GM13977 (cell line): ENCODE measurements at regions not wholly inside any gene's neighbourhood (a gene's known extent, or its start where the extent isn't known, plus 50 kb on each side); places are given as distances from the start of the nearest gene placed in this dataset.

Source experiments
- DNase-seq: peaks from one replicate; pipeline ENCODE4 v3.0.0; 2012; ENCODE audit warnings: low spot score
- in situ Hi-C: fragments of 300-500 bp; cut with MboI; formaldehyde crosslinking; loops from one replicate; pipeline ENCODE4 v1.12.0; 2022; ENCODE audit warnings: low sequenced_read_pairs, low pct_unique_long_range_greater_than_20kb, mixed read lengths, inconsistent platforms; ENCODE audit not compliant: unreplicated experiment
- TF ChIP-seq, protein P1 (sequence below): IDR thresholded peaks from 2 replicates; pipeline ENCODE4 v1.5.1; 2012; ENCODE audit warnings: mild to moderate bottlenecking, control low read depth; ENCODE audit not compliant: insufficient read depth; ENCODE audit errors: extremely low read depth, missing control alignments

DNA sequence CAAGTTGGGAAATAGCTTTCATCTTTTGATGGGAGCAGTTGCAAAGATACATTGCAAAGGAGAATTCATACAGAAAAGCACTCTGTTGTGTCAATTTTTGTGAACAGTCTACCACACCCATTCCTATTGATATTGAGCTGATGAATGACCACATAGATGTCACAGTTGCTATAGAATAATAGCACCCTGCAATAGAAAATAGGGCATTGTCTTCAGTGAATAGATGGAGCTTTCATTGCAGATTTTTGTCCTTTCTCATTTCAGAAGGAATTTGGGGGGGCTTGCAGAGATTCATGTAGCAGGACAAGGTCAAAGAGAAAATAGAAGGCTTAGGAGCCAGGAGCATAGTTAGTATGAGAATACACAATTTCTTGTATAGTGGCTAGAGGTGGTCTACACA lies 237.9 kb downstream of the TMEM38B start:
- in situ Hi-C loops: no loop called here
- no peak for DNase-seq
- TF ChIP-seq, protein P1, sequence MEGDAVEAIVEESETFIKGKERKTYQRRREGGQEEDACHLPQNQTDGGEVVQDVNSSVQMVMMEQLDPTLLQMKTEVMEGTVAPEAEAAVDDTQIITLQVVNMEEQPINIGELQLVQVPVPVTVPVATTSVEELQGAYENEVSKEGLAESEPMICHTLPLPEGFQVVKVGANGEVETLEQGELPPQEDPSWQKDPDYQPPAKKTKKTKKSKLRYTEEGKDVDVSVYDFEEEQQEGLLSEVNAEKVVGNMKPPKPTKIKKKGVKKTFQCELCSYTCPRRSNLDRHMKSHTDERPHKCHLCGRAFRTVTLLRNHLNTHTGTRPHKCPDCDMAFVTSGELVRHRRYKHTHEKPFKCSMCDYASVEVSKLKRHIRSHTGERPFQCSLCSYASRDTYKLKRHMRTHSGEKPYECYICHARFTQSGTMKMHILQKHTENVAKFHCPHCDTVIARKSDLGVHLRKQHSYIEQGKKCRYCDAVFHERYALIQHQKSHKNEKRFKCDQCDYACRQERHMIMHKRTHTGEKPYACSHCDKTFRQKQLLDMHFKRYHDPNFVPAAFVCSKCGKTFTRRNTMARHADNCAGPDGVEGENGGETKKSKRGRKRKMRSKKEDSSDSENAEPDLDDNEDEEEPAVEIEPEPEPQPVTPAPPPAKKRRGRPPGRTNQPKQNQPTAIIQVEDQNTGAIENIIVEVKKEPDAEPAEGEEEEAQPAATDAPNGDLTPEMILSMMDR: no peak

DNA sequence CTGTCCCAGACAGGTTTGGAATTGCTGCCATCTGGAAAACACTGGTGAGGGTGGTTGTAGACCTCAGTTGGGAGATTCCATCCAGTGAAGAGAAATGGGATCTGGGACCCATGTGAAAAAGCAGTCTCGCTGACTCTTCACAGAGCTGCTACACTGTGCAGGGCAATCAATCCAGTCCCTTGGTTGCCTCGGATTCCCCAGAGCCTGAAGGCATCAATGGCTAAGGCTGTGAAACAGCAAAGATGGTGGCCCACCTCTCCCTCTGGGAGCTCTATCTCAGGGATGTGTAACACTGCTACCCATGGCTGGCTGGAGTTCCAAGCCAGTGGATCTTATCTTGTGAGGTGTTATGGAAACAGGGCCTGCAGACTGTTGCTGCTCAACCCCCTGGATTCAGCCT lies 256.1 kb downstream of the TMEM38B start:
- no peak for DNase-seq
- TF ChIP-seq, protein P1: no peak
- in situ Hi-C loops: no loop called here

DNA sequence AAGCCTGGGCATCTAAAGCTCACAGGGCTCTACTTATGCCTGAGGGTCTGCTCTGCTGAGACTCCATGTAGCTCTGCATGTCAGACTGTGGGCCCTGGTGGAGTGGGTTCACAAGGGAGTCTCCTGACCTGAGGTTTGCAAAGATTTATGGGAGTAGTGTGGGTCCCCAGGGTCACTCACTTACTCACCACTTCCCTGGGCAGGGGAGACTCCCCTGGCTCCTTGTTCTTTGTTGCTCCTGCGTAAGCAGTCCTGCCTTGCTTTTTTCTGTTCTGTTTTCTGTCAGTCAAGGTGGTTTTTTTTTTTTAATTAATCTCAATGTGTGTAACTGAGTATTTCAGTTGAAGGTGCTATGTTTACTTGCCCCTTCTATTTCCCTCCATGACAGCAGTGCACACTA lies 256.6 kb downstream of the TMEM38B start:
- no peak for DNase-seq
- TF ChIP-seq, protein P1: no peak
- in situ Hi-C loops: no loop called here

DNA sequence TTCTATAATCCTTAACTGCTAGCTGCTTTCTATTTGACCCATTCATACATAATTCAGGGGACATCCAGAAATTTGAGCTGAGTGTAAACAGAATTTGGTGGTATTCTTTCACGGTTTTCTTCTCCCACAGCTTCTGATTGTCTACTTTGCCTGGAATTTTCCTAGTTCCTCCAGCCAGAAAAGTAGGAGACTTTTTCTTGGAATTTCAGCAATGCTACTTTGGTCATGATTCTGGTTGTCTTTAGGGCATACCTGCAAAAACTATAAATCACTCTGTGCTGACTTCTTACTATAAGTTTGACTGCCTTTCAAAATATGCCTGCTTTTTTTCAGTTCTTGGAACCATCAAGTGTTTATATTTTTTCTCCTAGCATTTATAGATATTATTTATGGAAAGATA lies 260.2 kb downstream of the TMEM38B start:
- no peak for DNase-seq
- TF ChIP-seq, protein P1: no peak
- in situ Hi-C loops: no loop called here

DNA sequence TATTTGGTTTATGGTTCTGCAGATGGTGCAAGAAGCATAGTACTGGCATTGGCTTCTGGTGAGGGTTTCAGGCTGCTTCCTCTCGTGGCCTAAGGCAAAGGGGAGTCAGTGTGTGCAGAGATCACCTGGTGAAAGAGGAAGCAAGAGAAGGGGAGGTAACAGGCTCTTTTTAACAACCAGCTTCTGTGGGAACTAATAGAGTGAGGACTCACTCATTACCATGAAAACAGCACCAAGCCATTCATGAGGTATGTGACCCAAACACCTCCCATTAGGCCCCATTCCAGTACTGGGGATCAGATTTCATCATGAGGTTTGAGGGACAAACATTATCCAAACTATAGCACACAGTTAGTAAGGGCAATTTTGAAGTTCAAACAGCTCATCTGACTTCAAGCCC lies 263.5 kb downstream of the TMEM38B start:
- TF ChIP-seq, protein P1: no peak
- in situ Hi-C loops: no loop called here
- no peak for DNase-seq

DNA sequence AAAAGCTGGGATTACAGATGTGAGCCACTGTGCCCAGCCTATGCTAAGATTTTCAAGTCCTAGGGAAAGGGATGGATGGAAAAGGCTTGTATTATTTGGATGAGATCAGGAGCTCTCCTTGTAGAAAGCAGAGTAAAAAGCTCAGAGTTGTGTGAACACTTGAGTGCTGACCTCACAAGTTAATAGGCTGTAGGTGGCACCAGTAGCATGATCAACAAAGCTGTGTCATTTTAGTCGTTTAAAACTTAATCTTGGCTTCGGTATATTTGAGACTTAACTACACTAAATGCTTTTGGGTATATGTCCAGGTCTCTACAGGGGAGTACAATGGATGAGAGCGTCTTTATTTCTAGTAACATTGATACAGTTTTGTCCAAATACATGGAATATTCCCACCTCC lies 264.2 kb downstream of the TMEM38B start:
- in situ Hi-C loops: no loop called here

More for the DNA sequence above, 264.2 kb downstream of the TMEM38B start:
- DNase-seq: no peak
- TF ChIP-seq, protein P1: no peak
